ENCODE measurements at regions not wholly inside any gene's neighbourhood (a gene's known extent, or its start where the extent isn't known, plus 50 kb on each side); places are given as distances from the start of the nearest gene placed in this dataset.

DNA sequence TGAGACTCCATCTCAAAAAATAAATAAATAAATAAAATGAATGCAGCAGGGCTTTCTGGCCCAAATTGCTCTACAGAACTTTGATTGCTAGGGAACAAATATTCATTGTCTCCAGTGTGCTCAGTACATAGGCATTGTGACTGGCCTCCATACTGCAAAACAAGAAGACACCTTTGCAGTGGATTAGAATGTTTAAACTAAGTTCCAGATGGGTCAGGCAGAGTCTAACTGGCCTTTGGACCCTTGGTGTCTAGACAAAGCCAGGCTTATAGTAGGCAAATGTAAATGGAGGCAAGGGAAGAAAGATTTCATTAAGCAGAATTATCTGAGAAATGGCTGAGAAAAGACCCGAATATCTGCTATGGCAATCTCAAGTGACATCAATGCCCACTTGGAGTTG lies 335.2 kb upstream of the C2CD4B start:
- no TSS peak for BruUV-seq (replicated peaks)
- no peaks in the 10 kb centered on the region for H3K36me3 ChIP-seq (ENCODE audit: insufficient read depth, low read length)
- no peak for TF ChIP-seq EZH2phosphoT487 (IDR thresholded peaks at IDR 0.05; ENCODE audit: borderline replicate concordance, low read depth, low read length)
- TF ChIP-seq, protein P1, sequence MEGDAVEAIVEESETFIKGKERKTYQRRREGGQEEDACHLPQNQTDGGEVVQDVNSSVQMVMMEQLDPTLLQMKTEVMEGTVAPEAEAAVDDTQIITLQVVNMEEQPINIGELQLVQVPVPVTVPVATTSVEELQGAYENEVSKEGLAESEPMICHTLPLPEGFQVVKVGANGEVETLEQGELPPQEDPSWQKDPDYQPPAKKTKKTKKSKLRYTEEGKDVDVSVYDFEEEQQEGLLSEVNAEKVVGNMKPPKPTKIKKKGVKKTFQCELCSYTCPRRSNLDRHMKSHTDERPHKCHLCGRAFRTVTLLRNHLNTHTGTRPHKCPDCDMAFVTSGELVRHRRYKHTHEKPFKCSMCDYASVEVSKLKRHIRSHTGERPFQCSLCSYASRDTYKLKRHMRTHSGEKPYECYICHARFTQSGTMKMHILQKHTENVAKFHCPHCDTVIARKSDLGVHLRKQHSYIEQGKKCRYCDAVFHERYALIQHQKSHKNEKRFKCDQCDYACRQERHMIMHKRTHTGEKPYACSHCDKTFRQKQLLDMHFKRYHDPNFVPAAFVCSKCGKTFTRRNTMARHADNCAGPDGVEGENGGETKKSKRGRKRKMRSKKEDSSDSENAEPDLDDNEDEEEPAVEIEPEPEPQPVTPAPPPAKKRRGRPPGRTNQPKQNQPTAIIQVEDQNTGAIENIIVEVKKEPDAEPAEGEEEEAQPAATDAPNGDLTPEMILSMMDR (conservative IDR thresholded peaks at IDR 0.05; ENCODE audit: low read length): no peak

DNA sequence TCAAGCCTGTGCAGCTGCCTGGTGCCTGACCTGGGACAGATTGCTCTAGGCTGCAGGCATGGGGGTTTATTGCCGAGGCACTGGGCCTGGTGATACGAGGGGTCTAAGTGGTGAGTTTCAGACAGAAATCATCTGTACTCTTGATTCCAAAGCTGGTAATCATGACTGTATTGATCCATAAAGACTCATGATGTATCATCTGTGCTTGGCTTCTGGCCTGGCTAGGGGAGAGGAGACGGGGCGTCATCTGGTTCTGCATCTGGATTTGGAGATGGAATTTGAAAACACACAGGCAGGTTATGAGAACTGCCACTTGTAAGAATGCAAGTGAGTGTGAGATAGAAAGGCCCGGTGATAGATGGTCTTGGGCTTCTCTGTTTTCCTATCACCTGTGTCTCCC lies 337.4 kb upstream of the C2CD4B start:
- Histone ChIP-seq H3K4me1 (ENCODE audit: insufficient read depth, low read length, poor library complexity, severe bottlenecking) (no peaks in the 10 kb centered on the region), H3K4me2 (ENCODE audit: low read length) (no peak overlapping the region), H2AFZ (ENCODE audit: low read length) (no peak overlapping the region), H3K9me3 (ENCODE audit: low read length) (no peaks in the 10 kb centered on the region), H3K36me3 (ENCODE audit: insufficient read depth, low read length) (no peaks in the 10 kb centered on the region), H3K9me2 (ENCODE audit: insufficient read depth, low read length) (no peaks in the 10 kb centered on the region), H4K20me1 (ENCODE audit: insufficient read depth, low read length) (no peaks in the 10 kb centered on the region; the same call in 1 of the 2 replicates), H3K4me3 (ENCODE audit: low read depth, low read length, poor library complexity, severe bottlenecking) (no peak overlapping the region), H3K79me2 (ENCODE audit: insufficient read depth, low read depth, low read length) (no peaks in the 10 kb centered on the region), H3K27ac (ENCODE audit: low read depth, low read length, poor library complexity, severe bottlenecking) (no peak overlapping the region)
- ChIA-PET CTCF (ENCODE audit: unreplicated experiment) (no interaction called here), POLR2A (no interaction called here)
- intact Hi-C loops (cut with micrococcal nuclease; ENCODE audit: unreplicated experiment): no loop called here
- no peak for DNase-seq (ENCODE audit: low spot score)
- TF ChIP-seq EZH2phosphoT487 (IDR thresholded peaks at IDR 0.05; ENCODE audit: borderline replicate concordance, low read depth, low read length): no peak
- TF ChIP-seq, protein P1 (conservative IDR thresholded peaks at IDR 0.05; ENCODE audit: low read length): no peak
- no TSS peak for BruUV-seq (replicated peaks)

More for the DNA sequence above, 335.2 kb upstream of the C2CD4B start:
- Histone ChIP-seq H3K4me2 (ENCODE audit: low read length) (no peak overlapping the region), H3K4me3 (ENCODE audit: low read depth, low read length, poor library complexity, severe bottlenecking) (no peak overlapping the region), H3K4me1 (ENCODE audit: insufficient read depth, low read length, poor library complexity, severe bottlenecking) (no peaks in the 10 kb centered on the region), H3K9me2 (ENCODE audit: insufficient read depth, low read length) (no peaks in the 10 kb centered on the region), H3K9me3 (ENCODE audit: low read length) (no peaks in the 10 kb centered on the region), H4K20me1 (ENCODE audit: insufficient read depth, low read length) (no peaks in the 10 kb centered on the region), H2AFZ (ENCODE audit: low read length) (no peak overlapping the region), H3K79me2 (ENCODE audit: insufficient read depth, low read depth, low read length) (no peaks in the 10 kb centered on the region), H3K27ac (ENCODE audit: low read depth, low read length, poor library complexity, severe bottlenecking) (no peak overlapping the region)
- POLR2A ChIA-PET: no interaction called here
- intact Hi-C loops (cut with micrococcal nuclease; ENCODE audit: unreplicated experiment): no loop called here
- no peak for DNase-seq (ENCODE audit: low spot score)
- CTCF ChIA-PET (ENCODE audit: unreplicated experiment): no interaction called here

DNA sequence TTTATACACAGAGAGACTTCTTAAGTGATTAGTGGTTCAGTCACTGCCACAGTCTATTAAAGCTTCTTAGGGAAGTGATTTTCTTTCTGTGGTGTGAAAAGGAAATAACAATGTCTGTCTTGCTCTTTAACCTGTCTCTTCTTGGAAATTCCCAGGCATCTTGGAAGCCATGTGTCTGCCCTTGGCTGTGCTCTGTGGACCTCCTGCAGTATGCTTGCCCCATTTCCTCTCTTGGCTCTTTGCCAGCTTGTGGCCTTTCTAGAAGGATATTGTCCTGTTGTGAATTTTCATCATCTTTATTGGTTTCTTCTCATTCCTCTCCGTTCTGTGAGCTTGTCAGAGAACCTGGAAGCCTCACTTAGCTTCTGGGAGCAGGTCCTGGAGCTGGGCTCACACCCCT lies 338.4 kb upstream of the C2CD4B start:
- DNase-seq (ENCODE audit: low spot score): no peak
- Histone ChIP-seq H3K36me3 (ENCODE audit: insufficient read depth, low read length) (no peaks in the 10 kb centered on the region), H3K9me3 (ENCODE audit: low read length) (no peaks in the 10 kb centered on the region), H3K4me3 (ENCODE audit: low read depth, low read length, poor library complexity, severe bottlenecking) (no peak overlapping the region), H3K79me2 (ENCODE audit: insufficient read depth, low read depth, low read length) (no peaks in the 10 kb centered on the region), H3K4me2 (ENCODE audit: low read length) (no peak overlapping the region), H2AFZ (ENCODE audit: low read length) (no peak overlapping the region), H3K27ac (ENCODE audit: low read depth, low read length, poor library complexity, severe bottlenecking) (no peak overlapping the region), H4K20me1 (ENCODE audit: insufficient read depth, low read length) (no peaks in the 10 kb centered on the region; the same call in 1 of the 2 replicates), H3K4me1 (ENCODE audit: insufficient read depth, low read length, poor library complexity, severe bottlenecking) (no peaks in the 10 kb centered on the region), H3K9me2 (ENCODE audit: insufficient read depth, low read length) (no peaks in the 10 kb centered on the region)
- no peak for TF ChIP-seq EZH2phosphoT487 (IDR thresholded peaks at IDR 0.05; ENCODE audit: borderline replicate concordance, low read depth, low read length)
- TF ChIP-seq, protein P1 (conservative IDR thresholded peaks at IDR 0.05; ENCODE audit: low read length): no peak
- intact Hi-C loops (cut with micrococcal nuclease; ENCODE audit: unreplicated experiment): no loop called here
- POLR2A ChIA-PET: no interaction called here
- CTCF ChIA-PET (ENCODE audit: unreplicated experiment): no interaction called here
- no TSS peak for BruUV-seq (replicated peaks)
